Panc1 (cell line): ENCODE measurements at regions not wholly inside any gene's neighbourhood (a gene's known extent, or its start where the extent isn't known, plus 50 kb on each side); places are given as distances from the start of the nearest gene placed in this dataset.

Source experiments
- POLR2AphosphoS5 ChIP-seq: IDR thresholded peaks from 2 replicates; pipeline ENCODE4 v1.6.1; 2012; ENCODE audit warnings: mild to moderate bottlenecking, low read depth, low read length, moderate library complexity
- TCF7L2 ChIP-seq: IDR thresholded peaks from 2 replicates; pipeline ENCODE4 v1.6.1; 2011; ENCODE audit warnings: mild to moderate bottlenecking, low read depth, low read length, inconsistent platforms
- TF ChIP-seq, protein P1 (sequence below): fragments of 450-650 bp; IDR thresholded peaks from 2 replicates; pipeline ENCODE4 v1.5.1; 2017; ENCODE audit warnings: mild to moderate bottlenecking

DNA sequence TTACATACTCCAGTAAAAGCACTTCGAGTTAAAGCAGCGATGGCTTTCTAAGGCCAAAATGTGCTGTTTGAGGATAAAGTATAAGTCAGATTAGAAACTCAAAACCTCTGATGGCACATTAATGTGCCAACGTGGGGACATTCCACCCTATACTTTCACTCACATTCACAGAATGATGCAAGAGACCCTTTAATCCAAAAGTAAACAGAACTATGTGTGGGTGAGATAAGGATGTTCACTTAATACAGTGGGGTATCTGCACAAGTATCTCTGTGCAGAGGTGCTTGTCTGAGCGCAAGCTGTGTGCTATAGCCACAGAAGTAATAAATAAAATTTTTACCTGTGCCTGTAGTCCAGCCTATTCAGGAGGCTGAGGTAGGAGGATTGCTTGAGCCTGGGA is 100.3 kb upstream of the CHL1 start:
- TF ChIP-seq, protein P1, sequence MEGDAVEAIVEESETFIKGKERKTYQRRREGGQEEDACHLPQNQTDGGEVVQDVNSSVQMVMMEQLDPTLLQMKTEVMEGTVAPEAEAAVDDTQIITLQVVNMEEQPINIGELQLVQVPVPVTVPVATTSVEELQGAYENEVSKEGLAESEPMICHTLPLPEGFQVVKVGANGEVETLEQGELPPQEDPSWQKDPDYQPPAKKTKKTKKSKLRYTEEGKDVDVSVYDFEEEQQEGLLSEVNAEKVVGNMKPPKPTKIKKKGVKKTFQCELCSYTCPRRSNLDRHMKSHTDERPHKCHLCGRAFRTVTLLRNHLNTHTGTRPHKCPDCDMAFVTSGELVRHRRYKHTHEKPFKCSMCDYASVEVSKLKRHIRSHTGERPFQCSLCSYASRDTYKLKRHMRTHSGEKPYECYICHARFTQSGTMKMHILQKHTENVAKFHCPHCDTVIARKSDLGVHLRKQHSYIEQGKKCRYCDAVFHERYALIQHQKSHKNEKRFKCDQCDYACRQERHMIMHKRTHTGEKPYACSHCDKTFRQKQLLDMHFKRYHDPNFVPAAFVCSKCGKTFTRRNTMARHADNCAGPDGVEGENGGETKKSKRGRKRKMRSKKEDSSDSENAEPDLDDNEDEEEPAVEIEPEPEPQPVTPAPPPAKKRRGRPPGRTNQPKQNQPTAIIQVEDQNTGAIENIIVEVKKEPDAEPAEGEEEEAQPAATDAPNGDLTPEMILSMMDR: no peak
- TF ChIP-seq TCF7L2 (no peak), POLR2AphosphoS5 (no peak)
